Esophagus (tissue), 2 donors: ENCODE measurements at regions not wholly inside any gene's neighbourhood (a gene's known extent, or its start where the extent isn't known, plus 50 kb on each side); places are given as distances from the start of the nearest gene placed in this dataset.
"Not testable (repeated sequence)": the region's sequence is repeated elsewhere in the genome, so short reads cannot be mapped to it uniquely, and the experiment has no call there.

Experiments used
- H3K27ac ChIP-seq, 2 donors: one replicate each; pipeline ENCODE4 v1.5.1; 2013; ENCODE audit warnings: low read depth in 2 of 2, mild to moderate bottlenecking in 2 of 2, inconsistent platforms in 1 of 2, low read length in 1 of 2, moderate library complexity in 1 of 2
- H3K27me3 ChIP-seq, 2 donors: one replicate each; pipeline ENCODE4 v1.6.1; 2013; ENCODE audit warnings: low read length in 2 of 2, control low read depth in 1 of 2, mild to moderate bottlenecking in 1 of 2; ENCODE audit not compliant: insufficient read depth in 2 of 2, control insufficient read depth in 1 of 2
- H3K36me3 ChIP-seq, 2 donors: one replicate each; pipeline ENCODE4 v1.6.1; 2013; ENCODE audit warnings: low read length in 1 of 2; ENCODE audit not compliant: control insufficient read depth in 2 of 2, insufficient read depth in 2 of 2
- H3K4me1 ChIP-seq, 2 donors: one replicate each; pipeline ENCODE4 v1.6.1; 2013; ENCODE audit warnings: low read length in 1 of 2; ENCODE audit not compliant: control insufficient read depth in 2 of 2, insufficient read depth in 2 of 2
- H3K4me3 ChIP-seq, 2 donors: one replicate each; pipeline ENCODE4 v1.5.1; 2013; ENCODE audit warnings: low read length in 2 of 2, mild to moderate bottlenecking in 2 of 2, low read depth in 1 of 2, moderate library complexity in 1 of 2
- H3K9me3 ChIP-seq, 2 donors: one replicate each; pipeline ENCODE4 v1.6.1; 2013; ENCODE audit warnings: mild to moderate bottlenecking in 2 of 2, low read depth in 1 of 2, low read length in 1 of 2, moderate library complexity in 1 of 2; ENCODE audit not compliant: control insufficient read depth in 2 of 2, insufficient read depth in 1 of 2
- WGBS, 2 donors: extraction: QIAGEN DNeasy Blood & Tissue Kit; methylation state at CpG; one replicate each; pipeline ENCODE4 v1.1.7; 2013; 5-methylcytosine and 5-hydroxymethylcytosine counted together
- donor health status: healthy with polysubstance abuse.
- donor health status: Bipolar disorder and iron deficiency.

DNA sequence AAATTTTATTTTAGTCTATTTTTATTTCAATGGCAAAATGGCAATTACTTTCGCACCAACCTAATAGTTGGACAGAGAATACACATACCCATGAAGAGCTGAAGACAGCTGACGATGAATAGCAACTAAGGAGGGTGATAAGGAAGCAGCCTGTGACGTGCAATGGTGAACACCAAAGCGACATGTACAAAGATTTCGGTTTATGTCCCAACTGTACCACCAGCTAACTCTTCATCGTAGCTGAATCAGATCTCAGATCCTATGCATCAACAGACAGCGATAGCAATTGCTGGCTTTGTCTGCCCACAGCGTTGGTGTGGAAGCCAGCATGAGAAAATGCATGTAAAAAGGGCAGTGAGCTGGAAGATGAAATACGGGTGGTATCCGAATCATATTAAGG, 130.6 kb upstream of the ANKH start:
- no peaks in the 10 kb centered on the region for H3K27me3 ChIP-seq
- no peaks in the 10 kb centered on the region for H3K4me1 ChIP-seq
- H3K9me3 ChIP-seq: no peaks in the 10 kb centered on the region
- no peaks in the 10 kb centered on the region for H3K36me3 ChIP-seq
- H3K4me3 ChIP-seq: no peak overlapping the region
- H3K27ac ChIP-seq: no peak overlapping the region
- 79 to 82% methylated on average over 10 of the region's 10 CpGs for WGBS, 2 donors

- H3K36me3 ChIP-seq: no peaks in the 10 kb centered on the region
- no peaks in the 10 kb centered on the region for H3K27me3 ChIP-seq
- H3K4me3 ChIP-seq: no peak overlapping the region
- no peak overlapping the region for H3K27ac ChIP-seq
- H3K9me3 ChIP-seq: no peaks in the 10 kb centered on the region
- no peaks in the 10 kb centered on the region for H3K4me1 ChIP-seq
- 85% methylated on average over 2 of the region's 2 CpGs for WGBS, 2 donors
Measured at GRCh38 chr5:15001517-15001916, 129.9 kb upstream of the ANKH start.

DNA sequence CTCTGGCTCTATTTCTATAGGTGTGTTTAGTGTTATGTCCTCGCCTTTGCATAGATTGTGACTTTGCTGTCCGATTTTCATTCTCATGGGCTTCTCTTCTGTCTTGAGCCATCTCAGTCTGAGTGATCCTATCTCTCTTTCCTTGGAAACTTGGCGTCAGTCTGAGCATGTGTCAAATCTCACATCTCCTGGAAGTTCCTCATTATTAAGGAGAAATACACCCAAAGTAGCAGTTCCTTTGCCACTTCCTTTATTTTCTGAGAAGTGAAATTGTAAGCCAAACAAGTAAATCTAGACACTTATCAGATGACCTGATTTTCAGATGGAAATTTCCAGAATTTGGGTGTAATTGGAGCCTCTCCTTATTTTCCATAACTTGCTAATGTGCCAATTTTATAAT, 126.9 kb upstream of the ANKH start:
- Histone ChIP-seq H3K4me3 (no peak overlapping the region), H3K36me3 (no peaks in the 10 kb centered on the region), H3K9me3 (no peaks in the 10 kb centered on the region), H3K27me3 (no peaks in the 10 kb centered on the region), H3K4me1 (no peaks in the 10 kb centered on the region), H3K27ac (no peak overlapping the region)
- WGBS, 2 donors: 80 to 85% methylated on average over 3 of the region's 3 CpGs

DNA sequence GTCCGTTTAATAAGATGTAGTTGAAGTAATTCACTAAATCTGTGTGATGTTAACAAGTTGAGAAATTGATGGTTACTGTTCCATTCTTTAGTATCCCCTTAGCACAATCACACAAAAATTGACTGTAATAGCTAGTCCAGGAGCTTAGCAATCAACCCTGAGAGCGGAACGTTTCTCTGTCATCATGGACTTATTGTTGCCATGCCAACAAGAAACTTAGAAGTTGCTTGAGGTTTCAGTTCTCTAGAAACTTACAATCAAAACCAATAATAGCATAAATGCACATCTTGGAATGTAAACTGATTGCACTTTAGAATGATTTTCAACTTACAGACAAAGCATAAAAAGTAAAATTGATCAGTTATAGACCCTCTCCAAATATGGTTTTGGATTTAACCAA, 125.4 kb upstream of the ANKH start:
- Histone ChIP-seq H3K9me3 (no peaks in the 10 kb centered on the region), H3K4me1 (no peaks in the 10 kb centered on the region), H3K27me3 (no peaks in the 10 kb centered on the region), H3K27ac (no peak overlapping the region), H3K36me3 (no peaks in the 10 kb centered on the region), H3K4me3 (no peak overlapping the region)
- 69 to 79% methylated on average over 3 of the region's 3 CpGs for WGBS, 2 donors

DNA sequence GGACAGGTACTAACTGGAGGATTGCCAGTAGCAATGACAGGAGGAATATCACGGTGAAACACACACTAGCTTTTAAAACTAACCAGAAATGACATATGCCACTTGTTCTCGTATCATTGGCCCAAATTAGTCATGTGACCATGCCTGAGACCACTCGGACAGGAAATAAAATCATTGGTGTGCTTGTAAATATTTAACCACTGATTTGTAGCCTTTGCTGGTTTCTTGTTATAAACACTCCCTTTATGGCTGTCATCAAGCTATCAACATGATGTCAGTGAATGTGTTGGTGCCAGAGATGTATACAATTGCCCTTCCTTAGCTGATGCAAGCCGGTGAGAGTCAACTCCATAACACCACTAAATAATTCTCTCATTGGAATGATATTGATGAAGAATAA, 123.7 kb upstream of the ANKH start:
- Histone ChIP-seq H3K4me3 (no peak overlapping the region), H3K36me3 (no peaks in the 10 kb centered on the region), H3K27ac (no peak overlapping the region), H3K4me1 (no peaks in the 10 kb centered on the region), H3K27me3 (no peaks in the 10 kb centered on the region), H3K9me3 (no peaks in the 10 kb centered on the region)
- WGBS, 2 donors: 75 to 82% methylated on average over 4 of the region's 4 CpGs

- H3K27me3 ChIP-seq, H3K36me3 ChIP-seq, H3K9me3 ChIP-seq, H3K27ac ChIP-seq, H3K4me3 ChIP-seq, H3K4me1 ChIP-seq: not testable (repeated sequence)
- 94 to 96% methylated on average over 39 to 40 of the region's 40 CpGs for WGBS, 2 donors
Measured at GRCh38 chr5:14993459-14994133, 122.0 kb upstream of the ANKH start.

DNA sequence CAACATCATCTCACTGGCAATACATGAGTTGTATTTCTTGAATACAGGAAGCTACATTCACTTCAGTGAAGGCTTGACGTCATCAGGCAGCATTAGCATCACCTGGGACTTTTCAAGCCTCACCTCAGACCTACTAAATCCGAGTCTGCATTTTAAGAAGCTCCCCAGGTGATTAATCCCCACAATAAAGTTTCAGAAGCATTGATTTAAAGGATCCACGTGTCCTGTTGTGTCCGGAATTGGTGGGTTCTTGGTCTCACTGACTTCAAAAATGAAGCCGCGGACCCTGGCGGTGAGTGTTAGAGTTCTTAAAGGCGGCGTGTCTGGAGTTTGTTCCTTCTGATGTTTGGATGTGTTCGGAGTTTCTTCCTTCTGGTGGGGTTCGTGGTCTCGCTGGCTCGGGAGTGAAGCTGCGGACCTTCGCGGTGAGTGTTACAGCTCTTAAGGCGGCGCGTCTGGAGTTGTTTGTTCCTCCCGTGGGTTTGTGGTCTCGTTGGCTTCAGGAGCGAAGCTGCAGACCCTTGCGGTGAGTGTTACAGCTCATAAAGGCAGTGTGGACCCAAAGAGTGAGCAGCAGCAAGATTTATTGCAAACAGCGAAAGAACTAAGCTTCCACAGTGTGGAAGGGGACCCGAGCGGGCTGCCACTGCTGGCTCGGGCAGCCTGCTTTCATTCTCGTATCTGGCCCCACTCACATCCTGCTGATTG, 121.3 kb upstream of the ANKH start:
- 74 to 79% methylated on average over 27 to 28 of the region's 28 CpGs for WGBS, 2 donors
- not testable (repeated sequence) for H3K27ac ChIP-seq

DNA sequence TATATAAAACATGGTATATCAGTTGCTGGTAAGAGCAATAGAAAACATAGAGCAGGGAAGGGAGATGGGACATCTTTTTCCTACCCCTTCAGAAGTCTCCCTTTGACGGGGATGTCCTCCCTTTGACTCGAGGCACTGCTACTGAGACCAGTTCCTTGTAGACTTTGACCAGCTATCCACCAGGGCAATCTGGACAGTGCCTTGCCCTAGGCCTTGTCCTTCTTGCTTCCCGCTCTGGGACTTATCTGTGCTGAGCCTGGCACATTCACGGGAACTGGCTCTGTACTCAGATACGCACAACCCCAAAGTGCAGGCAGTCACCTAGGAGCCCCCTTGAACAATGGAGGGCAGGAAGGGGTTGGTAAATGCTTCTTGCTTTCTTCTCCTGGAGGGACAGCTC, 116.6 kb upstream of the ANKH start:
- H3K4me1 ChIP-seq: no peaks in the 10 kb centered on the region
- 88 to 95% methylated on average over 5 of the region's 5 CpGs for WGBS, 2 donors
- no peaks in the 10 kb centered on the region for H3K36me3 ChIP-seq
- H3K9me3 ChIP-seq: no peaks in the 10 kb centered on the region
- H3K4me3 ChIP-seq: no peak overlapping the region
- H3K27ac ChIP-seq: no peak overlapping the region
- no peaks in the 10 kb centered on the region for H3K27me3 ChIP-seq

More for the DNA sequence above, 121.3 kb upstream of the ANKH start:
- not testable (repeated sequence) for H3K4me3 ChIP-seq, H3K4me1 ChIP-seq, H3K9me3 ChIP-seq, H3K27me3 ChIP-seq, H3K36me3 ChIP-seq

DNA sequence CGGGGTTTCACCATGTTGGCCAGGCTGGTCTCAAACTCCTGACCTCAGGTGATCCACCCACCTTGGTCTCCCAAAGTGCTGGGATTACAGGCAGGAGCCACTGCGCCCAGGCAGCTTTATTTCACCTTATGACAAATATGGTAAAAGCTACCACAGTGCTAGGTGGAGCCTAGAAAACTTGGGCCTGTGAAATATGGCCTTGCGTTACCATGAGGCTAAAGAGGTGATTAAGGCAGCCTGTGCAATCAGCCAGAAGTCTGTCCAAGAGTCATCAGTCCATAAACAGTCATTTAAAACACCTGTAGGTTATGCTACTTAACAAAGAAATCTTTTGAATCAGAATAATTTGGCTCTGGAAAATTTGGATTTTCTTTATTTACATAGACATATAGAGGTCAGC, 114.8 kb upstream of the ANKH start:
- Histone ChIP-seq H3K4me1 (no peaks in the 10 kb centered on the region), H3K9me3 (no peaks in the 10 kb centered on the region), H3K27me3 (no peaks in the 10 kb centered on the region), H3K4me3 (no peak overlapping the region), H3K36me3 (no peaks in the 10 kb centered on the region), H3K27ac (no peak overlapping the region)
- 86 to 94% methylated on average over 3 of the region's 3 CpGs for WGBS, 2 donors
